Activated CD4-positive, alpha-beta memory T cell treated with anti-CD3 and anti-CD28 coated beads for 36 hours (primary cell): ENCODE measurements at regions not wholly inside any gene's neighbourhood (a gene's known extent, or its start where the extent isn't known, plus 50 kb on each side); places are given as distances from the start of the nearest gene placed in this dataset.

ENCODE experiments used
- CTCF ChIA-PET: fragments of 350-600 bp; sonication (Branson Sonifier 250); formaldehyde crosslinking; loops from one replicate; lab custom pipeline; 2021; ENCODE audit warnings: antibody characterized with exemption, inconsistent platforms; lab: Charles Lee
- POLR2A ChIA-PET: fragments of 350-600 bp; sonication (Branson Sonifier 250); formaldehyde crosslinking; loops from one replicate; lab custom pipeline; 2021; ENCODE audit warnings: antibody characterized with exemption; lab: Charles Lee
- DNase-seq: peaks from one replicate; pipeline ENCODE4 v3.0.0-alpha.2; 2020
- H3K27ac Mint-ChIP-seq: one replicate; pipeline ENCODE4 v1.8.0; 2021; ENCODE audit warnings: mixed read lengths
- H3K27me3 Mint-ChIP-seq: one replicate; pipeline ENCODE4 v1.8.0; 2021; ENCODE audit warnings: mixed read lengths
- H3K36me3 Mint-ChIP-seq: one replicate; pipeline ENCODE4 v1.8.0; 2021; ENCODE audit warnings: mixed read lengths
- H3K4me1 Mint-ChIP-seq: one replicate; pipeline ENCODE4 v1.8.0; 2021; ENCODE audit warnings: low read depth, mixed read lengths
- H3K4me3 Mint-ChIP-seq: one replicate; pipeline ENCODE4 v1.8.0; 2021; ENCODE audit warnings: mild to moderate bottlenecking, mixed read lengths
- H3K9me3 Mint-ChIP-seq: one replicate; pipeline ENCODE4 v1.8.0; 2021; ENCODE audit warnings: mixed read lengths
- intact Hi-C: fragments of 100-400 bp; cut with micrococcal nuclease; formaldehyde crosslinking; loops from one replicate; pipeline ENCODE4 v1.15.1; 2023

GRCh38 chr5:87102841-87103240 lies 164.8 kb upstream of the RASA1 start:
- Mint-ChIP-seq H3K36me3 (no peaks in the 10 kb centered on the region), H3K27ac (no peak overlapping the region), H3K4me1 (peaks cover 18% of the 10 kb centered on the region), H3K4me3 (no peak overlapping the region), H3K9me3 (peaks cover 2% of the 10 kb centered on the region), H3K27me3 (no peaks in the 10 kb centered on the region)
- ChIA-PET POLR2A (no interaction called here), CTCF (no interaction called here)
- intact Hi-C loops, result loop anchor here (1.0 kb wide), 1 partner anchor 18 kb away; no protein-coding TSS in a partner anchor
- no peak for DNase-seq

- DNase-seq, result no peak
- Mint-ChIP-seq H3K36me3 (no peaks in the 10 kb centered on the region), H3K4me1 (peaks cover 18% of the 10 kb centered on the region), H3K9me3 (peaks cover 2% of the 10 kb centered on the region), H3K27me3 (no peaks in the 10 kb centered on the region), H3K27ac (no peak overlapping the region), H3K4me3 (no peak overlapping the region)
- ChIA-PET CTCF (interaction anchor here (1.1 kb wide), 1 partner anchor 296 kb away, joined by 3 read pairs; no protein-coding TSS in a partner anchor), POLR2A (no interaction called here)
- intact Hi-C loops, result loop anchor here (1.0 kb wide), 1 partner anchor 18 kb away; no protein-coding TSS in a partner anchor
These were observed 163.9 kb upstream of the RASA1 start for GRCh38 chr5:87103616-87104287.

DNA sequence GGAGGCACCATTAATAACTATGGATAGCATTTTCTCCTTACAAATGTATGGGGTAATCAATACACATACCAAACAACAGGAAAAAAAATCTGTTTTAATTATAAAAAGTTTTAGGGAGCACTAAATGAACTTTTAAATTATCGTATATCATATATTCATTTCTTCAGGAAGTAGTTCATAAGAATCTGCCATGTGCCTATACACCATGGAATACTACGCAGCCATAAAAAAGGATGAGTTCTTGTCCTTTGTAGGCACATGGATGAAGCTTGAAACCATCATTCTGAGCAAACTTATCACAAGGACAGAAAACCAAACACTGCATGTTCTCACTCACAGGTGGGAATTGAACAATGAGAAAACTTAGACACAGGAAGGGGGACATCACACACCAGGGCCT lies 162.1 kb upstream of the RASA1 start:
- intact Hi-C loops, result no loop called here
- Mint-ChIP-seq H3K27me3 (no peaks in the 10 kb centered on the region), H3K36me3 (no peaks in the 10 kb centered on the region), H3K4me1 (peaks cover 18% of the 10 kb centered on the region), H3K27ac (no peak overlapping the region), H3K4me3 (no peak overlapping the region), H3K9me3 (peaks cover 2% of the 10 kb centered on the region)
- no peak for DNase-seq
- CTCF ChIA-PET, result no interaction called here
- POLR2A ChIA-PET, result no interaction called here

DNA sequence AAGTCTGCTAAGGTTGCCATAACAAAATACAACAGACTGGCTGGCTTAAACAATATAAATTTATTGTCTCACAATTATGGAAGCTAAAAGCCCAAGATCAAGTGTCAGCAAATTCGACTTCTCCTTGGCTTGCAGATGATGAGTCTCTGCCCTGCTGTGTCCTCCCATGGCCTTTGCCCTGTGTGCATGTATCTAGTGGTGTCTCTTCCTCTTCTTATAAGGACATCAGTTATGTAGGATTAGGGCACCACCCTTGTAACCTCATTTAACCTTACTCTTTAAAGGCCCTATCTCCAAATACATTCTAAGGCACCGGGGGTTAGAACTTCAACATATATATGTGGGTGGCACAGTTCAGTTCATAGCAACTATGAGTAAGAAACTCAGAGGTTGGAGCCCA lies 157.9 kb upstream of the RASA1 start:
- H3K4me1 Mint-ChIP-seq, result peaks cover 11% of the 10 kb centered on the region
- H3K27me3 Mint-ChIP-seq, result no peaks in the 10 kb centered on the region
- peaks cover 2% of the 10 kb centered on the region for H3K9me3 Mint-ChIP-seq
- no peaks in the 10 kb centered on the region for H3K36me3 Mint-ChIP-seq
- H3K27ac Mint-ChIP-seq, result no peak overlapping the region
- CTCF ChIA-PET, result no interaction called here
- no peak for DNase-seq
- POLR2A ChIA-PET, result no interaction called here
- intact Hi-C loops, result no loop called here
- H3K4me3 Mint-ChIP-seq, result no peak overlapping the region

DNA sequence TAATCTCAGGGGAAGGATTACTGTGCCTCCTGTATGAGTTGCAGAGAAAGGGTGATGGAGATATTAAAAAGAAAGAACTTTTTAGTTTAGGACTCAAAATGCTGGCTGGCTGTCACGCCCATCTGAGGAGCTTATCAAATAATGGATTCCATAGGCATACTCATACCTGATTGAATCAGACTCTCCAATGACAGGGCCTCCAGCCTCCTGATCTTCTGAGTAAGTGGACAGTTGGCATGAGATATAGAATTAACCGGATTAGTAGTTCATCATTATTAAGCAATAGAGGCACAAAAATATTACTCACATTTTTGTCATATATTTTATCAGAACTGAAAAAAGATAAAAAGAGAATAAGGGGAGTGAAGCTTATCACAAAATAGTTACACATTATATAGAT lies 157.0 kb upstream of the RASA1 start:
- peaks cover 11% of the 10 kb centered on the region for H3K4me1 Mint-ChIP-seq
- H3K27me3 Mint-ChIP-seq, result no peaks in the 10 kb centered on the region
- peaks cover under 1% of the 10 kb centered on the region for H3K9me3 Mint-ChIP-seq
- ChIA-PET CTCF (no interaction called here), POLR2A (no interaction called here)
- no peak overlapping the region for H3K4me3 Mint-ChIP-seq
- H3K36me3 Mint-ChIP-seq, result no peaks in the 10 kb centered on the region
- DNase-seq, result no peak
- H3K27ac Mint-ChIP-seq, result no peak overlapping the region
- intact Hi-C loops, result no loop called here

- no peaks in the 10 kb centered on the region for H3K9me3 Mint-ChIP-seq
- no peak overlapping the region for H3K27ac Mint-ChIP-seq
- no peaks in the 10 kb centered on the region for H3K36me3 Mint-ChIP-seq
- no peaks in the 10 kb centered on the region for H3K27me3 Mint-ChIP-seq
- intact Hi-C loops, result no loop called here
- peaks cover 20% of the 10 kb centered on the region for H3K4me1 Mint-ChIP-seq
- DNase-seq, result no peak
- no peak overlapping the region for H3K4me3 Mint-ChIP-seq
- ChIA-PET CTCF (no interaction called here), POLR2A (no interaction called here)
These were observed 153.8 kb upstream of the RASA1 start for GRCh38 chr5:87113861-87114260.

DNA sequence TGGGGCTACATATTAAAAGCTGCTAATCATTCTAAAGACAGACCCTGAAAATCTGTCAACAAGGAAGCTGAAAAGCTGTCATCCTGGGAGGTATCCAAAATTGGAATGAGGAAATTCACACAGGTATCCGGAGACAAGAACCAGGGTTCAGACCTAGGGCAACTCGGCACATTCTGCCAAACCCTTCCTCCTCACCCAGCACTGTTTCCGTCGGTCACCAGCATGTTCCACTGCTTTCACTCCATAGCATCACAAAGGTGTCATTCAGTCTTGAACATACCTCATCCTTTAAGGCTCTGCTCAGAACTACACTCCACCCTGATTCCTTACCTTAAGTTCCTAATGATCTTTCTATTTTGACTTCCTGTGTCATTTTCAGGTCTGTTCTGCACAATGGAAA lies 153.1 kb upstream of the RASA1 start:
- no peak for DNase-seq
- Mint-ChIP-seq H3K27ac (no peak overlapping the region), H3K27me3 (no peaks in the 10 kb centered on the region), H3K4me3 (no peak overlapping the region), H3K9me3 (no peaks in the 10 kb centered on the region), H3K36me3 (no peaks in the 10 kb centered on the region), H3K4me1 (peaks cover 28% of the 10 kb centered on the region)
- ChIA-PET CTCF (no interaction called here), POLR2A (no interaction called here)
- intact Hi-C loops, result no loop called here

- ChIA-PET CTCF (no interaction called here), POLR2A (interaction anchor here (1.2 kb wide), 1 partner anchor 152 kb away, joined by 4 read pairs; the partner anchor contains the start of gene RASA1)
- intact Hi-C loops, result no loop called here
- DNase-seq, result no peak
- Mint-ChIP-seq H3K27ac (no peak overlapping the region), H3K27me3 (no peaks in the 10 kb centered on the region), H3K9me3 (no peaks in the 10 kb centered on the region), H3K4me1 (peaks cover 41% of the 10 kb centered on the region), H3K4me3 (no peak overlapping the region), H3K36me3 (no peaks in the 10 kb centered on the region)
These were observed 151.8 kb upstream of the RASA1 start for GRCh38 chr5:87115839-87116364.

- Mint-ChIP-seq H3K36me3 (no peaks in the 10 kb centered on the region), H3K27me3 (no peaks in the 10 kb centered on the region), H3K27ac (no peak overlapping the region), H3K4me3 (no peak overlapping the region), H3K4me1 (peaks cover 50% of the 10 kb centered on the region), H3K9me3 (no peaks in the 10 kb centered on the region)
- no peak for DNase-seq
- ChIA-PET POLR2A (interaction anchor here (0.8 to 1.5 kb wide), 3 partner anchors 10 to 151 kb away, joined by 3 to 6 read pairs (median 4); partner anchors contain the start of gene RASA1), CTCF (interaction anchor here (0.6 to 1.3 kb wide), 5 partner anchors 11 to 283 kb away, joined by 3 to 7 read pairs (median 4); no protein-coding TSS in a partner anchor)
- intact Hi-C loops, result loop anchor here (1.0 kb wide), 1 partner anchor 223 kb away; no protein-coding TSS in a partner anchor
These were observed 150.7 kb upstream of the RASA1 start for GRCh38 chr5:87116825-87117512.

- Mint-ChIP-seq H3K9me3 (no peaks in the 10 kb centered on the region), H3K4me1 (peaks cover 55% of the 10 kb centered on the region), H3K36me3 (no peaks in the 10 kb centered on the region), H3K27me3 (no peaks in the 10 kb centered on the region), H3K27ac (no peak overlapping the region), H3K4me3 (no peak overlapping the region)
- ChIA-PET POLR2A (interaction anchor here (0.6 kb wide), 1 partner anchor 239 kb away, joined by 5 read pairs; no protein-coding TSS in a partner anchor), CTCF (no interaction called here)
- DNase-seq, result no peak
- intact Hi-C loops, result no loop called here
These were observed 148.1 kb upstream of the RASA1 start for GRCh38 chr5:87119588-87119987.

DNA sequence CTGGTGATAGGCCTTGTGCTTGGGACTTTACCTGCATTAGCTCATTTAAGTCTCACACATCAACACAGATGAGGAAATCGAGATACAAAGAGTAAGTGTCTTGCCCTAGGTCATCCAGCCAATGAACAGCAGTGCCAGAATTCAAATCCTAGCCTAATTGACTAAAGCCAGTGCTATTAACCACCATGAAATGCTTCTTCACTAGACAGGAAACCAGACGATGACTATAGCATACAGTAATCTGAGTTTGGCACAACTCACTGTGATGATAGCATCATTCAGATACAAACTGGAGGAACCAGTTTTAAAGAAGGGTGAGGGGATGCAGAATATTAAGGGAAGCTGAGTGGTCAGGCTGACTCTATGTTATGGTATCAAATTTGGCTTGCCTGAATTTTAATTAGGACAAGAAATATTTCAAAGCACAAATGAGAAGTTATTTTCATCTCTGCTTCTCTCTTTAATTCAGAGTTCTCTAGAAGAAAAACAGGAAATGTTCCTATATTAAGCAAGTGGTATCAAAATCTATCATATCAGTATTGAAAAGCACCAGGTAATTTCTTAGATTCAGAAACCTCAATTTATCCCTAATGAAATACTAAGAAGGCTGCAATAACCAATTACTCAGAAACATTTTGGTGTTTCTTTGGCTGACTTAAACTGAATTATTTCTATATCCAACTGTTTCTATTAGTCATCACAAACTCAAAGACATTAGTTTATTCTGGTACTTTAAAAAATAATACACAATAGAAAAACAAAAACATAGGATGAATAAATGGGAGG lies 147.0 kb upstream of the RASA1 start:
- no peaks in the 10 kb centered on the region for H3K36me3 Mint-ChIP-seq
- DNase-seq, result peak; percentile 33
- H3K4me3 Mint-ChIP-seq, result peak overlapping the region; percentile 6
- intact Hi-C loops, result loop anchor here (1.0 to 5.0 kb wide), 9 partner anchors 17 to 292 kb away; partner anchors contain the start of genes CCNH and RASA1
- peaks cover 55% of the 10 kb centered on the region for H3K4me1 Mint-ChIP-seq
- ChIA-PET POLR2A (no interaction called here), CTCF (no interaction called here)
- H3K27me3 Mint-ChIP-seq, result no peaks in the 10 kb centered on the region
- peak overlapping the region; percentile 79 for H3K27ac Mint-ChIP-seq
- H3K9me3 Mint-ChIP-seq, result no peaks in the 10 kb centered on the region
